ACC112 (cell line): ENCODE measurements at regions not wholly inside any gene's neighbourhood (a gene's known extent, or its start where the extent isn't known, plus 50 kb on each side); places are given as distances from the start of the nearest gene placed in this dataset.

Experiments used
- H2AFZ ChIP-seq: fragments of 200-600 bp; sonication (generic); one replicate; pipeline ENCODE4 v1.6.0; 2017; ENCODE audit warnings: antibody characterized with exemption, low read length; ENCODE audit not compliant: unreplicated experiment
- H3K27ac ChIP-seq: fragments of 200-600 bp; sonication (generic); 2 replicates; pipeline ENCODE4 v1.5.1; 2014; ENCODE audit warnings: low read depth, mild to moderate bottlenecking, antibody characterized with exemption, low read length, moderate library complexity
- H3K27me3 ChIP-seq: fragments of 200-600 bp; sonication (generic); 2 replicates; pipeline ENCODE4 v1.6.1; 2014; ENCODE audit warnings: mild to moderate bottlenecking, antibody characterized with exemption, low read length, moderate library complexity, mixed read lengths; ENCODE audit not compliant: insufficient read depth
- H3K36me3 ChIP-seq: fragments of 200-600 bp; sonication (generic); 2 replicates; pipeline ENCODE4 v1.6.1; 2016; ENCODE audit warnings: mild to moderate bottlenecking, antibody characterized with exemption, low read length, moderate library complexity, mixed read lengths; ENCODE audit not compliant: insufficient read depth
- H3K4me1 ChIP-seq: fragments of 200-600 bp; sonication (generic); one replicate; pipeline ENCODE4 v1.6.1; 2016; ENCODE audit warnings: low read length, mixed read lengths; ENCODE audit not compliant: insufficient read depth, unreplicated experiment, control insufficient read depth
- H3K4me3 ChIP-seq: fragments of 200-600 bp; sonication (generic); 2 replicates; pipeline ENCODE4 v1.5.1; 2014; ENCODE audit warnings: mild to moderate bottlenecking, low read depth, low read length
- H3K79me2 ChIP-seq: fragments of 200-600 bp; sonication (generic); one replicate; pipeline ENCODE4 v1.6.0; 2016; ENCODE audit warnings: low read length; ENCODE audit not compliant: control insufficient read depth, unreplicated experiment, insufficient read depth

GRCh38 chr2:67883316-67884087 is 179.3 kb downstream of the C1D start:
- H3K36me3 ChIP-seq: no peaks in the 10 kb centered on the region
- H3K27ac ChIP-seq: no peak overlapping the region
- no peak overlapping the region for H2AFZ ChIP-seq
- no peak overlapping the region for H3K4me3 ChIP-seq
- H3K27me3 ChIP-seq: no peaks in the 10 kb centered on the region
- H3K79me2 ChIP-seq: no peaks in the 10 kb centered on the region
- H3K4me1 ChIP-seq: peaks cover 16% of the 10 kb centered on the region

- Histone ChIP-seq H3K4me1 (peaks cover 3% of the 10 kb centered on the region), H3K4me3 (no peak overlapping the region), H3K79me2 (no peaks in the 10 kb centered on the region), H3K36me3 (no peaks in the 10 kb centered on the region), H3K27ac (no peak overlapping the region), H3K27me3 (no peaks in the 10 kb centered on the region), H2AFZ (no peak overlapping the region)
These were observed 174.3 kb downstream of the C1D start for GRCh38 chr2:67888351-67889005.

GRCh38 chr2:67889056-67889455 is 173.7 kb downstream of the C1D start:
- H3K36me3 ChIP-seq: no peaks in the 10 kb centered on the region
- H3K27ac ChIP-seq: no peak overlapping the region
- H3K79me2 ChIP-seq: no peaks in the 10 kb centered on the region
- no peaks in the 10 kb centered on the region for H3K27me3 ChIP-seq
- no peak overlapping the region for H3K4me3 ChIP-seq
- H3K4me1 ChIP-seq: peaks cover 3% of the 10 kb centered on the region
- H2AFZ ChIP-seq: no peak overlapping the region

- H3K27me3 ChIP-seq: no peaks in the 10 kb centered on the region
- H3K36me3 ChIP-seq: no peaks in the 10 kb centered on the region
- H3K4me3 ChIP-seq: no peak overlapping the region
- peaks cover 3% of the 10 kb centered on the region for H3K4me1 ChIP-seq
- H2AFZ ChIP-seq: no peak overlapping the region
- H3K27ac ChIP-seq: no peak overlapping the region
- no peaks in the 10 kb centered on the region for H3K79me2 ChIP-seq
These were observed 171.2 kb downstream of the C1D start for GRCh38 chr2:67891642-67892041.

- no peaks in the 10 kb centered on the region for H3K36me3 ChIP-seq
- H3K27ac ChIP-seq: no peak overlapping the region
- no peaks in the 10 kb centered on the region for H3K27me3 ChIP-seq
- H3K4me1 ChIP-seq: peaks cover 3% of the 10 kb centered on the region
- no peaks in the 10 kb centered on the region for H3K79me2 ChIP-seq
- H3K4me3 ChIP-seq: no peak overlapping the region
- no peak overlapping the region for H2AFZ ChIP-seq
These were observed 170.4 kb downstream of the C1D start for GRCh38 chr2:67892339-67892846.

GRCh38 chr2:67895227-67895941 is 167.4 kb downstream of the C1D start:
- no peak overlapping the region for H2AFZ ChIP-seq
- no peaks in the 10 kb centered on the region for H3K27me3 ChIP-seq
- no peaks in the 10 kb centered on the region for H3K36me3 ChIP-seq
- no peaks in the 10 kb centered on the region for H3K79me2 ChIP-seq
- H3K4me3 ChIP-seq: no peak overlapping the region
- peaks cover 3% of the 10 kb centered on the region for H3K4me1 ChIP-seq
- H3K27ac ChIP-seq: no peak overlapping the region

GRCh38 chr2:67896076-67896475 is 166.7 kb downstream of the C1D start:
- H2AFZ ChIP-seq: no peak overlapping the region
- H3K36me3 ChIP-seq: no peaks in the 10 kb centered on the region
- no peak overlapping the region for H3K4me3 ChIP-seq
- peaks cover 3% of the 10 kb centered on the region for H3K4me1 ChIP-seq
- no peak overlapping the region for H3K27ac ChIP-seq
- H3K27me3 ChIP-seq: no peaks in the 10 kb centered on the region
- no peaks in the 10 kb centered on the region for H3K79me2 ChIP-seq

GRCh38 chr2:67896476-67896875 is 166.3 kb downstream of the C1D start:
- H3K27me3 ChIP-seq: no peaks in the 10 kb centered on the region
- no peak overlapping the region for H2AFZ ChIP-seq
- no peaks in the 10 kb centered on the region for H3K36me3 ChIP-seq
- H3K4me1 ChIP-seq: peaks cover 3% of the 10 kb centered on the region
- no peaks in the 10 kb centered on the region for H3K79me2 ChIP-seq
- no peak overlapping the region for H3K27ac ChIP-seq
- no peak overlapping the region for H3K4me3 ChIP-seq

GRCh38 chr2:67898595-67898994 is 164.2 kb downstream of the C1D start:
- H3K4me3 ChIP-seq: no peak overlapping the region
- no peaks in the 10 kb centered on the region for H3K79me2 ChIP-seq
- H3K27ac ChIP-seq: no peak overlapping the region
- no peaks in the 10 kb centered on the region for H3K36me3 ChIP-seq
- peaks cover 3% of the 10 kb centered on the region for H3K4me1 ChIP-seq
- no peaks in the 10 kb centered on the region for H3K27me3 ChIP-seq
- no peak overlapping the region for H2AFZ ChIP-seq

GRCh38 chr2:67899187-67899586 is 163.6 kb downstream of the C1D start:
- Histone ChIP-seq H3K4me3 (no peak overlapping the region), H3K79me2 (no peaks in the 10 kb centered on the region), H3K27me3 (no peaks in the 10 kb centered on the region), H3K36me3 (no peaks in the 10 kb centered on the region), H3K4me1 (peaks cover 3% of the 10 kb centered on the region), H3K27ac (no peak overlapping the region), H2AFZ (no peak overlapping the region)
